ENCODE measurements at regions not wholly inside any gene's neighbourhood (a gene's known extent, or its start where the extent isn't known, plus 50 kb on each side); places are given as distances from the start of the nearest gene placed in this dataset.

DNA sequence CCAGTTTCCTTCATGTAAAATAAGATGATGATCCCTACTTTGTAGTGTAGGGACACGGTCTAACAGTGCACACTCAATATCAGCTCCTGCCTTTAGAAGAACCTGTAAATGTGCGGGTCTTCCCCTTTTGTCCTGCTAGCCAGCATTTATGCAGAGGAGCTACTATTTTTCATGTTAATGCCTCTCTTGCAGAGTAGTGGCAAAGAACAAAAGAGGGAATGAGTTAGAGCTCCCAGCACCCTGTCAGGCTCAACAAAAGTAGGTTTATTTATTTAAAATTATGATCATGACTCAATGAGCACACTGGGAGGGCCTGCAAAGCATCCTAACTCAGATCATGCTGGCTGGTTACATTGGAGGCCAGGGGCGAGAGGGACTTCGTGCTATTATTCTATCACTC is 414.5 kb upstream of the COBL start:
- DNase-seq: no peak

DNA sequence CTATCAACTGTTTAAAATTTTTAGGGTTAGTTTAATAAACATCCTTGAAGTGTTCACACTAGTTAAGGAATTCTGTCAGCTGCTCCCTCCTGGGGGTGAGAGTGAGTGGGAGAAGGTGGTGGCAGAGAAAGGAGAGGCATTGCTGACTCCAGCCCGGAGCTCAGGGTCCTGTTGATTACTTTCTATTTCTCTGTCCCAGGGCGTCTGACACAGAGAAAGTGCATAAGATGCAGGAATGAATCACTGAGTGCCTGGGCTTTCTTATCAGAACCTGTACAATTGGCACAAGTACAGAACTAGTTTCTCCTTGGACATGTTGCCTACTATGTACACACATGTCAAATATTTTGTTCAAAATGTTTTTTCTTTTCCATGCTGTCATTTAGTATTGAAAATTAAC is 410.8 kb upstream of the COBL start:
- DNase-seq: no peak

DNA sequence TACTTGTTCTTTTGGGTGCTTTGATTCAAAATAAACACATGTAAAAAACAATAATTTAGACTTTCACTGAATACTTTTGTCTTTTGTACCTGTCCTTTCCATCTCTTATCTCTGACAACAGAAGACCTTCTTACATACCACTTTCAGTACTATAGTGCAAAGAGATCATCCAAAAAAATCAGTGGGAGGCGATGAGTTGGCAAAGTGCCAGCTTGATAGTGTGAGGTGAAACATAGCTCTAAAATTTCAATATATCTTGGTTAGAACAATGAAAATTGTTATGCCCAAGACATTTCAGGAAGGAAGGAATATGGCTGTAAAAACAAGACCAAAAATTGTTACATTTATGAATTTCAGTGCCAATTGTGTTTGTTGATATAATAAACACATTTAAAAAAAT is 390.2 kb upstream of the COBL start:
- no peak for DNase-seq

DNA sequence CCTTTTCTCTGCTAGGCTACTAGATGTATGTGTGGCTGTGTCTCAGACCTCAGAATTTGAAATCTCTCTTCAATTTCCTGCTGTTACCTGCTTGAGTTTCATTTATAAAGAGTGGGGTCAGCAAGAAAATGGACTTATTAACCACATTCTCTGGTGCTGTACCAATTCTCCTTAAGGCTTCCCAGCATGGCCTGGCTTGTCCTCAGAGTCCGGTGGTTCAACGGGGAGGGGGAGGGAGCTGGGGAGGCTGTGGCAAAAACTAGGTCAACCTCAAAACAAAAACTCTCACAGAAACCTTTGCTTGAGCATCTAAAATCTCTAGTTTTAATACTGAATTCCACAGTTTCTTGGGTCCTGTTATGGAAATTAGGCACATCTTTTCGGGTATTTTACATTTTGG is 389.1 kb upstream of the COBL start:
- DNase-seq: no peak

DNA sequence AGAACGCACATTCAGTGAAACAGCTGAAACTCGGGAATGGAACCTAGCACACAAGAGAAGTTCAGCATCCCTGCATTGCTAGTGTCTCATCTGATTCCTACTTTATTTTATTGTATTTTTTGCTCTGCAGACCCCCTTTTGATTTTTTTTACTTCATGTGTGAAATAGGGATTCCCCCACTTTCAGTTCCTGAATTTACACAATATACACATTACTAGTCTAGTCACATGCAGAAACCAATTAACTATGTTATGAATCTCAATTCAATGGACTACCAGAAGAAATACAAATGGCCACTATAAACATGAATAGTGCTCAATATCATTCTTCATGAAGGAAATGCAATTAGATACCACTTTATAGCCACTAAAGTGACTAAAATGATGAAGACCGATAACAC is 386.1 kb upstream of the COBL start:
- no peak for DNase-seq

DNA sequence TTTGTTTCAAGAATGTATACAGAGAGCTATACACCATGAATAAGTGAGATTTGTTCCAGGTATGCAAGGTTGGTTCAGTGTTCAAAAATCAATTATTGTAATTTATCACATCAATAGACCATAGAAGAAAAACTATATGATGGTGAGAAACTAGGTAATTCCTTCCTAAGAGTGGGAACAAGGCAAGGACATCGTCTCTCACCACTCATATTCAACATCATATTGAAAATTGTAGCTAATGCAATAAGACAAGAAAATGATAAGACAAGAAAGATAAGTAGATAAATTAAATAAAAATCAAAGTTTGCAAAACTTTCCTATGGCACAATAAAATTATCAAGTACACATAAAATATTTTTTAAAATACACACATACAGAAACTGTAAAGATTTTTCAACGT is 385.3 kb upstream of the COBL start:
- no peak for DNase-seq

DNA sequence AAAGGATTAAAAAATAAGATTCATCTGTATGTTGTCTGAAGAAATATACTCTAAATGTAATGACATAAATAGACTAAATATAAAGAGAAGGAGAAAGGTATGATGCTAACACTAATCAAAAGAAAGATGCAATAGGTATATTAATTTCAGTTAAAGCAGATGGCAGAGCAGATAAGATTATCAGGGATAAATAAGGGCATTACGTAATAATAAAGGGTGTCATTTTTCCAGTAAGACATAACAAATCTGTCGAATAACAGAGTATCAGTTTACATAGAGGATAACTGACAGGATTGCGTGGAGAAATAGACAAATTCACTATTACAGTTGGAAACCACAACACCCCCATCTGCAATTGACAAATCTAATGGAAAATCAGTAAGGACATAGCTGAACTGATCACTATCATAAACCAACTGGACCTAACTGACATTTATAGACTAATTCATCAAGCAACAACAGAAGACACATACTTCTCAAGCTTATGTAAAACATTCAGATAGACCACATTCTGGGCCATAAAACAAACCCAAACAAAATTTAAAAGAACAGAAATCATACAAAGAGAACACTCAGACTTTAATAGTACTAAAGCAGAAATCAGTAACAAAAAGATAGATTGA is 384.1 kb upstream of the COBL start:
- peak; percentile 11 for DNase-seq

DNA sequence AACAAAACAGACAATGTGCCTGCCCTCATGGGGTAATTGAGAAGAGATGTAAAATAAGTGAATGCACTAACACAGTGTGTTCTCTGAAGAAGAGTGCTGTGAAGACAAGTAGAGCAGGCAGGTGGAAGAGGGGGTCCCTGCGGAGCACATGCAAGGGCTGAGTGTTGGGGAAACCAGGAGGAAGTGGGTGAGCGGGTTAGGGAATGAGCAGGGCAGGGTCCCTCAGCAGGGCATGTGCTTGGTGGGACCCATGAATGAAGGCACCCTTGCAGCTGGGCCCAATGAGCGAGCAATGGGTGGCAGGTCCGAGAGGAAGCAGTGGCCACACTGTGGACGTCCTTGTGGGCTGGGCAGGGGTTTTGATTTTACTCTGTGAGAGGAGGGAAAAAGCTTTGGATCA is 376.6 kb upstream of the COBL start:
- DNase-seq: no peak

DNA sequence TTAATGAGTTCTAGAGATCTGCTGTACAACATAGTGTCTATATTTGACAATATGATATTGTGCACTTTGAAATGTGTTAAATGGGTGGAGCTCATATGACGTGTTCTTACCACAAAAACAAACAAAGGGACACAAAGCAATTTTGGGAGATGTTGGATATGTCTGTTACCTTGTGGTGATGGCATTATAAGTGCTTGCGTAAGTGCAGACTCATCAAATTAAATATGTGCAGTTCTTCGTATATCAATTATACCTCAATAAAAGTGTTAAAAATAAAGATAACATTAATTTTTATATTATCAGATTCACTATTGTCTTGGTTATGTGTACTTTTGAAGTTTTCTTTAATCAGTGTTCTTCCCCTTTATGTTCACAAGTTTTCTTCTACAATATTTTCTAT is 372.9 kb upstream of the COBL start:
- DNase-seq: no peak

DNA sequence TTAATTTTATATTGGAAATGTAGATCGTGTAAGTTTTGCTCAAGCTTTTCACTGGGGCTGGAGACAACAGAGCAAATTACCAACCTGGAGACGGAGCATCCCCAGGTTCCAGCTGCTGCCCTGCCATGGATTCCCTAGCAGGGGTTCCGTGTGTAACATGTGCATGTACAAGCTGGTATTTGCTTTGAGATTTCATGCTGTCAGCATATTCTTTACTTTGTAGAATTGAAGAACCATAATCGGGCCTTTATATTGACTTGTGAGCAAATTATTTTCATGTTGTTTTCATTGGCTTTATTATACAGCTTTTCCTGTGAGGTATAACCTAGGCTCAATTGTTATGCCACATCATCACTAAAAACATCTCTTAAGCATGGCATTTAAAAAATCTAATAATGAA is 369.2 kb upstream of the COBL start:
- DNase-seq: no peak

DNA sequence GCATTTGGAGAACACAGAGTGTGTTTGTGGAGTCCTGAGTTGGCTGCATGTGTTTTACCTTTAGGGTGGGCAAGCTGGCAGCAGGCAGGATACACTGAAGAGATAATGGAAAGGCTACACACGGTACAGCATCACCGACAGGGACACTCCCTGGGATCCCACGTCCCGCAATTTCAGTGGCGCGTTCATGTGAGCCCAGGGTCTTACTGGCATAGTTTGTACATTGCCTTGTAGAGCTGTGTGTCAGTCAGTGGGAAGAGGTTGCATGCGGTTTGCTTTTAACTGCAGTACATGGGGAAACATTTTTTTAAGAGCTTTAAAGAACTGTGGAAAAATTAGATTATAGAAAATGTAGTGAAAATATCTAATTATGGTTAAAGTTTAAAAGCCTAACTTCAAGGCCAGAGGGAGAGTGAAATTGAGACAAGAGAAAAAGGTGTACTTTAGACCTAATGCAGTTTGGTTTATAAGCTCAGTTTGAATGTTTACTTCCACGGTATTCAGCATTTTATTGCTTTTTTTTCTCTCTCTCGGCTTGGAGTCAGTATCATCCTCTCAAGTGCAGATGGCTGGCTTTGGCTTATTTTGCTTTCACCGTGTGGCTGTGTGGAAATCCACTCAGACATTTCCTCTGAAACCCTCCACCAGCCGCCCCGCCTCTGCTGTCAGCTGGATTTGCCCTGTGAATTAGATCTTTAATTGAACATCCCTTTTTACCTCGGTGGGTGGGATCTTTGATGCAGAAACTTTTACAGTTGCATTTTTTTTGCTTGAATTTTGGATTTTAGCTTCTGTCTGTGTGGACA is 364.2 kb upstream of the COBL start:
- DNase-seq: no peak

DNA sequence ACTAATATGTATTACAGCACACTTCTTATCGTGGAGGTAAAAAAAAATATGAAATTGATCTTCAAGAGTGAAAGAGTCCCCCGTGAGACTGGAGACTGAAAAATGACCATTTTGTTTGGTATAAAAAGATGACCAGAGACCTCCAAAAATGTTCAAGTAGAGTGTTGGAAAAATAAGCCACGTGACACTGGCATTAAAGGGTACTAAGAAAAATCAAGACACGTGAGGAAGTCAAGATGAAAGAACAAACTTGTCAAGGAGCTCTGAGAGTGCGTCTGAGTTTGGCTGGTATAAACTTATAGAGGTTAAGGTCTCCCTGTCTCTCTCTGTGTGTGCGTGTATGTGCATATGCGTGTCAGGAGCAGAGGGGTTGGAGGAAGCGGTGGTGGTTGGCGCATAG is 362.7 kb upstream of the COBL start:
- no peak for DNase-seq

DNA sequence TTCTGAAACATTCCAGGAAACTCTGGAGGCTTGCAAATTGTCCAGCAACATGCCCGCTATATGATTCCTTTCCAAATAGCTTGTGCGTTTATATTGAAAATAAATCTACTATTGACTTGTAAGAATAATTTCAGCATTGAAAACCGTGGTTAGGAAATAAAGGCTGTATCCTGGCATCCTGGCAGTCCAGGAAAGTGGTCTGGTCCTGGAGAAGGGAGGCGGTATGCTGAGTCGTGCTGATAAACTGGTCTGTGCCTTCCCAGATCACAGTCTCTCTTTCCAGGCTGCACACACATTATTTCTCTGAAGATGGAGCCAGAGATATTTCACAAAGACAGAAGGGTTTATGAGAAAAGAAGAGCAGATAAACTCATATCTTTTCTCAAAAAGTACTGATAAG is 350.1 kb upstream of the COBL start:
- no peak for DNase-seq

DNA sequence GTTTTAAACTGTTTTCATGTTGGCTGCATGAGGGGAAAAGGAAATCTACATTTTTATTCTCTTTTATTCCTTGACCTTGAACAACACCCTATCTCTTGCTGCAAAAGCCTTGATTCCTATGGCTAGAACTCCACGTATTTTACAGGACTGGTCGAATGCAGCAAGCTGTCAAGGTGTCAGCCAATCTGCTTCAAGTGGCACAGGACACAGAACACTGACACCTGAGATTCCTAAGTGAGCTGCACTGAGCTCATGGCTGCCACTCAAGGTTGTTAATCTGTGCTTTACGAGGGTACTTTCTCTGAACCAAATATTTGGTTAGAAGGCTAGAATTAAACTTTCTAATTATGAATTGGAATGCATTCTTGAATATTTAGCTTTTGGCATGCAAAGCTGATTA is 349.7 kb upstream of the COBL start:
- no peak for DNase-seq

DNA sequence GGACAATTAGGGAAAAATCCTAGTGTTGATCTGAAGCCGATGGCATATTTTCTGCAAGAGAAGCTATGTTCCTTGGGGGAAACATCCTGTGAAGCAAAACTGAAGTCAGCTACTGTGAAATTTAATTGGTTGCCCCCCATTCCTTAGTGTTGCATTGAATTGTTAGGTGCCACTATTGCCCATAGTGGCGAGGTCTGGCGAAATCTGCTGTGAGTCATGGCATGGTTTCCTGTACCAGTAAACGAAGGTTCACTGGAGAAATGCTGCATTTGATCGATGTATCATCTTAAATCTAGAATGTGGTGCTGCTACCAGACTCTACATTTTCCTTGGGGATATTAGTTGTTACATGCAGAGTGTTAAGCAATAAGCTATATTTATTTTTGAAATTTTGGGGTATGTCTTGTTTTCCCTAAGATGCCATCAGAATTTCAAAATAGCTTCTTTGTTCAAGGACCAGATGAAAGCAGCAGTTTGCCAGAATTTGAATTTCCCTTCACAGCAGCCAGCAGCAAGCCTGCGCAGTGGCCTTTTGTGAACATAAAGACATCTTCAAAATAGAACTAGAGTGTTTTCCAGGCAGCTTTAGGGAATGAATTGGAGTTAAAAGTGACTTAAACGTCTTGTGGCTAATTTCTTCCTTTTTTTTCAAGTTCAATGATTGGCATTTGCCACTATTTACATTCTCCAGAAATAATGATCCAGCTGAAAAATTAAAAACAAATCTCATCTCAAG is 348.6 kb upstream of the COBL start:
- DNase-seq: no peak

DNA sequence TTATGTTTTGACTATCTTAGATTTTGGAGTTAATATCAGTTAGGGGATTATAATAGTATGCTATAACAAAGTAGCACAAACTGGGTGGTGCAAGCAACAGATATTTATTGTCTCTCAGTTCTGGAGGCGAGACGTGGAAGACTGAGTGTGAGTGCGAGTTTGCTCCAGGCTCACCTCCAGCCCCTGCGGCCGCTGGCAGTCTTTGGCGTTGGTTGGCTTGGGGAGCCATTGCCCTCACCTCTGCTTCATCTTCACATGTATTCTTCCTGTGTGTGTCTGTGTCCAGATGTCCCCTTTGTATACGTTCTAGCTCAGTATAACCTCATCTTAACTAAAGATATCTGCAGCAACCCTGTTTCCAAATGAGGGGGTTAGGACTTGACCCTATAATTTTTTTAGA is 343.9 kb upstream of the COBL start:
- no peak for DNase-seq

DNA sequence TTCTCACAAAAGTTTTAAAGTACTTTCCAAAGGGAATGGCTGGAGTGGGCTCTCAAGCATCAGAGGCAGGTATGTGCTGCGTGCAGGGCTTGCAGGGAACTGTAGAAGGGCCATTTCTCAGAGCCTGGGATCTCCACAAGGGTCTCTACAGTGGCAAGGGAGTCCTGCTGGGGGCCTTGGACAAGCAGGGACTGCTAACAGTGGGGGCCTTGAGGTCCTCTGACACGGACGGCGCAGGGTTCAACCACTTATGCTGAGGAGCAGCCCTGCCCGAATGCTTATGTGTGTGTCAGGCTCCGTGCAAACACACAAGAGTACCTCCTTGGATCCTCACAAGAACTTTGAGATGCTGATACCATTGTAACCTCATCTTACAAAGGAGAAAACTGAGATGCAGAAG is 342.1 kb upstream of the COBL start:
- DNase-seq: no peak

DNA sequence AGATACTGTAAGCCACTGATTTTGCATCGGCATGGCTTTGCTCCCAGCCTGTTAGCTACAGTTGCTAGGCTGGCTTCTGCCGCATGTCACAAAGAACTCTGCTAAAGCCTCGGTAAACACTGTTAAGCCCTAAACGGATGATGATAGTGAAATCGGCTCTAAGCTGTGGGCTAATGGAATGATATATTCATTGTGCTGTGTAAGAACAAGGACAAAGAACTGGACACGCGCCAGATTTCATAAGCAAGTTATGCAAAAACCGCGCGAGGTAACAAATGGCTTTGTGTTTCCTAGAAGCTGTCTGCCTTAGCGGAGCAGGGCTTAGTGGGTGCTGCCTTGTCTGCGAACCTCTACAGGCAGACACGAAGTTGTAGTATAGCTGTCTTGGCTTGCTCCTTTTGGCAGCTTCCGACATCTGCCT is 331.3 kb upstream of the COBL start:
- DNase-seq: no peak

DNA sequence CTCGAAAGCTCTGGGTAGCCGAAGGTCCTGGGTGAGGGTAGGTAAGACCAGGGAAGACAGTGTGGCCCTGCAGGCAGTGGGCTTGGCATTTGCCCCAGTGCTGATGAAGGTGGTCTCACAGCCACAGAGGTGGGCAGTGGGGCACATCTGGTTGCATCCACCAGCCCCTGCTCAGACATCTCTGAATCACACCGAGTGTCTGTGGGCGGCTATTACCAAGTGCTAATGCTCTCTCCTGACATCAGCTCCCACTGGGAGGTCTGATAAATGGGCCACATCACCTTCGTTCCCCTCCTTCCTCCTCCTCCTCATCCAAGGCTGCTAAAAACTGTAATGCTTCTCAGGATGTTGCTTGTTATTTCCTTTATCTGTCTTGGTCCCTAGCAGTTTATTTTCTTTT is 330.9 kb upstream of the COBL start:
- no peak for DNase-seq

DNA sequence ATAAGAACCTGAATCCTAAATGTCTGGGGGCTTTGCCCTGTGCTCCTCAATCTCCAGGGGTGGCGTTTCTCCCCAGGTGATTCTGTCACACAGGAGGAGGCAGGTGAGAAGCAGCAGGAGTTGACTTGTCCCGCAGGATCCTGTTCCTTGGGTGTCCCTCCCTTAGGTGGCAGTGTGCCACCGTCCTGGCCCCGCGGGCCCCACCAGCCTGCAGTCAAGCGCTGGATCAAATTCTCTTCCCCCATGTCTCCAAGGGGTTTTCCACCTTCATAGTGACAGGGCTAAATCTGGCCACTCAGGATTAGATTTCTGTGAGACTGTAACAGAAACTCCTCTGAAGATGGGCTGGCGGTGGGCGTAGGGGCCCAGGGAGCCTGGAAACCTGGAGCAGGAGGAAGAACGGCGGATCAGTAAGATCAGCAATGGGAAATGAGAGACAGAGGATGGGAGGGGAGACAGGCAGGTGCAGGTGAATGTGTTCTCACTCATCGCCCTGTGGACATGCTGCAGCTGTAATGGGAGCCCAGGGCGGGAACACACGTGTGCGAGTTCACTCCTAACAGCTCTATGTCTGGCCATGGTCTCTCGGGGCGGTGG is 329.2 kb upstream of the COBL start:
- DNase-seq: no peak

DNA sequence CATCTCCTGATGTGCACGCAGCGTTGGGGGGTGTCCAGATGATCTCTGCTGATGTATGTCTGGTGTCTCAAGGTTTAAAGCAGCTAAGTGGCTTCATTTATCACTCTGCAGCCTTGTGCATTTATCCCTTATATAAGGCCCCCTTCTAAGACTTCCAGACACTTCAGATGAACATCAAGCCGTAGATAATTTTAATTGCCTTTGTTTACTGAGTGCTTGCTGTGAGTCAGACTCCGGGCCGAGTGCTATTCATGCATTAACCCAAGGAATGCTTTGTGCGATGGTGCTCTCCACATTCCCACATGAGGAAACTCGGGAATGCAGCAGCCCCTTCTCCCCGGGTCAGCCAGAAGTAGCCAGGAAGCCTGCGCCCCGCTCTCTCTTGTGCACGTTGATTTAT is 328.6 kb upstream of the COBL start:
- DNase-seq: no peak

DNA sequence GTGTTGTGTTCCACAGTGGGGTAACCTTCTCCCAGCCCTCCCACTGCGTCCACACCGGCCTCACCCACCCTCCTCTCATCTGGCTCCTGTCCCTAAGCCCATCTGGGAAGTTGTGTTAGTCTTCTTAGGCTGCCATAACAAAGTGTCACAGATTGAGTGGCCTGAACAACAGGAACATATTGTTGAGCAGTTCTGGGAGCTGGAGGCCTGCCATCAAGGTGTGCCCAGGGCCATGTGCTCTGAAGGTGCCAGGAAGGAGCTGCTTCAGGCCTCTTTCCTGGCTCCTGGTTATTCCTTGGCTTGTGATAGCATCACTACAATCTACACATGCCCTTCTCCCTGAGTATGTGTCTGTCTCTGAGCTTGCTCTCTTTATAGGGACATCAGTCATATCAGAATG is 327.6 kb upstream of the COBL start:
- no peak for DNase-seq

DNA sequence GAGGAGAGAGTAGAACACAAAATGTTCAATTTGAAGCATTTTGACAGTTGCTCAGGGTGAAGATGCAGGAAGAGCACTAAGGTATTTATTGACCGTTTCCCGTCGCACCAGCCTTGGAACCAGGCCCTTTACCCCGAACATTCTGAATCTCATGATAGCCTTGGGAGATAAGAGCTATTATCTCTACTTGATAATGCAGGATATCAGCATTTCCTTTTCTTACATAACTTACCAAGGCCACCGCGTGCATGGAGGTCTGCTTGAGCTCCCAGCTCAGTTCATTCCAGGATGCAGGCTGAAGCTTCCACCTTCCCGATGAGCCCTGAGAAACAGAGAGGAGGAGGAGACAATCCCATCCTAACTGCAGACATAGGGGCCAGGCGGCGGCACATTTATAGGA is 324.2 kb upstream of the COBL start:
- no peak for DNase-seq

Data from NCI-H2171 (cell line).